Upper lobe of right lung (tissue), 1 donor: ENCODE measurements at regions not wholly inside any gene's neighbourhood (a gene's known extent, or its start where the extent isn't known, plus 50 kb on each side); places are given as distances from the start of the nearest gene placed in this dataset.

Experiments used
- ATAC-seq: fragments of 200-7000 bp; cut with Tn5 transposase; one replicate; pipeline ENCODE4 v1.9.1; 2020; ENCODE audit warnings: mild to moderate bottlenecking, moderate library complexity
- DNase-seq: peaks from one replicate; pipeline ENCODE4 v3.0.0-alpha.2; 2020
- H3K27ac ChIP-seq: fragments of 200-600 bp; one replicate; pipeline ENCODE4 v1.8.0; 2022
- H3K27me3 ChIP-seq: fragments of 200-600 bp; one replicate; pipeline ENCODE4 v1.8.0; 2022; ENCODE audit warnings: mild to moderate bottlenecking
- H3K36me3 ChIP-seq: fragments of 200-600 bp; one replicate; pipeline ENCODE4 v1.8.0; 2022
- H3K4me1 ChIP-seq: fragments of 200-600 bp; one replicate; pipeline ENCODE4 v1.8.0; 2022
- H3K4me3 ChIP-seq: fragments of 200-600 bp; one replicate; pipeline ENCODE4 v1.8.0; 2022; ENCODE audit warnings: mild to moderate bottlenecking
- H3K9me3 ChIP-seq: fragments of 200-600 bp; one replicate; pipeline ENCODE4 v1.8.0; 2022
- CTCF ChIP-seq: fragments of 200-600 bp; IDR thresholded peaks from one replicate; pipeline ENCODE4 v1.8.0; 2022; ENCODE audit warnings: antibody characterized with exemption
- intact Hi-C: fragments of 100-400 bp; cut with DNase I; formaldehyde crosslinking; loops from one replicate; pipeline ENCODE4 v1.11.0; 2022
- donor health status: DM: no; HTN: yes; CAD: no; lungs with severe emphysema.

DNA sequence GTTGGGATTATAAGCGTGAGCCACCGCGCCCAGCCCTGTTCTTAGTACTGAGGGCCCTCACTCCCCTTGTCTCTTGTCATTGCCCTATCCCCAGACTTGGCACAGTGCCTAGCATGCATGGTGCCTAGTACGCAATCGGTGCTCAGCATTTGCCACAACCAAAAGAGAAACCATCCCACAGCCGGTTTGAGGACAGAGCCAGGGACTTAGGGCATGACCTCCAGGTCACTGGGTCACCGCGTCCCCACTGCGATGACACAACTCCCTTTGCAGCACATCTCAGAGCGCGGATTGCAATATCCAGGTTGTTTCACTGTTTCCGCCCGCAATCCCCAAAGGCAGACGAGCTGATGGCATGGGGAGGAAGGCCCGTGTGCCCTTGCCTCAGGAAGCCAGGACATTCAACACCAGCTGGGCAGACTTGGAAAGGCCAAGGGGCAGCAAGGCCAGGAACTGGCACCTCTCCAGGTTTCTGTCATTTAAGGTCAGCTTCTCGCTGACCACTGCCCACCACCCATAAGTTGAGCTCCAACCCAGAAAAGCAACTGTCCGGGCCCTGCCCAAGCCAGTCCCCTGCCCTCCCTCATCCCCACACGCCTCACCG lies 274.5 kb downstream of the MRTFB start:
- Histone ChIP-seq H3K27ac (no peak overlapping the region), H3K36me3 (no peaks in the 10 kb centered on the region), H3K9me3 (no peaks in the 10 kb centered on the region), H3K27me3 (no peaks in the 10 kb centered on the region), H3K4me1 (no peaks in the 10 kb centered on the region), H3K4me3 (no peak overlapping the region)
- ATAC-seq, result peak; percentile 75
- intact Hi-C loops, result no loop called here
- DNase-seq, result no peak
- TF ChIP-seq CTCF, result no peak

DNA sequence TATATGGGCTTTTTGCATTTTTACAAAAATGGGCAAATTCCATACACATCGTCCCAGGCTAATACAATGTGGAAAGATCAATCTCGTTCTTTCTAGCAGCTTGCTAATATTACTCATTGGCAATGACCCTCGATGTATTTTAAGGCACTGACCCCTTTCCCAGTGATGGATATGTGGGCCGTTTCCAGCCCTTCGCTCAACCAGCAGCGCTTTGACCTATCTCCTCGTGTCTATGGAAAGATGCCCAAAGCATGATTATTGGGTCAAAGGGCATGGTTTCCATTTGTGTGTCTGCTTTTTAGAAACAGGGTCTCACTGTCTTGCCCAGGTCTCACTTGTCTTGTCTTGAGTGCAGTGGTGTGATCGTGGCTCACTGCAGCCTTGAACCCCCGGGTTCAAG lies 273.8 kb downstream of the MRTFB start:
- no peak overlapping the region for H3K27ac ChIP-seq
- no peaks in the 10 kb centered on the region for H3K4me1 ChIP-seq
- no peak for TF ChIP-seq CTCF
- no peaks in the 10 kb centered on the region for H3K9me3 ChIP-seq
- no peak overlapping the region for H3K4me3 ChIP-seq
- DNase-seq (no peak), ATAC-seq (no peak)
- H3K36me3 ChIP-seq, result no peaks in the 10 kb centered on the region
- intact Hi-C loops, result no loop called here
- no peaks in the 10 kb centered on the region for H3K27me3 ChIP-seq

- ATAC-seq (no peak), DNase-seq (no peak)
- Histone ChIP-seq H3K4me1 (no peaks in the 10 kb centered on the region), H3K27me3 (no peaks in the 10 kb centered on the region), H3K4me3 (no peak overlapping the region), H3K27ac (no peak overlapping the region), H3K36me3 (no peaks in the 10 kb centered on the region), H3K9me3 (no peaks in the 10 kb centered on the region)
- no peak for TF ChIP-seq CTCF
- intact Hi-C loops, result no loop called here
These were observed 273.2 kb downstream of the MRTFB start for GRCh38 chr16:14344292-14344691.

GRCh38 chr16:14341324-14342225 lies 270.5 kb downstream of the MRTFB start:
- intact Hi-C loops, result no loop called here
- H3K4me3 ChIP-seq, result no peak overlapping the region
- peaks cover 7% of the 10 kb centered on the region for H3K4me1 ChIP-seq
- ATAC-seq, result no peak
- no peak overlapping the region for H3K27ac ChIP-seq
- no peak for DNase-seq
- H3K27me3 ChIP-seq, result no peaks in the 10 kb centered on the region
- no peak for TF ChIP-seq CTCF
- H3K36me3 ChIP-seq, result no peaks in the 10 kb centered on the region
- H3K9me3 ChIP-seq, result no peaks in the 10 kb centered on the region

DNA sequence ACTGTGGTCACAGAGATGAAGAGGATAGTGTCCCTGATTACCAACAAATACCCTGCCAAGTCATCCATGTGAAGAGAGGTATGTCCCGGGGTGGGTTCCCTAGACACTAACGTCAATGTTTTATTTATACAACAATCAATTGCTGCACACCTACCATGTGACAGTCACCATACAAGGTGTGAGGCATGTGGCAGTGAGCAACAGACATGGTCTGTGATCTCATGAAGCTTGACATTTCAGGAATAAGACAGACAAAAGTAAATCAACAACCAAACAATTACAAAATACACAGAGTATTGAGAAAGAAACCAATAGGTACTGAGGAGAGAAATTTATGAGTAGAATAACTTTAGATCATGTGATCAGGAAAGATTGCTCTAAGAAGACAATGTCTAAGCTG lies 268.6 kb downstream of the MRTFB start:
- intact Hi-C loops, result no loop called here
- H3K36me3 ChIP-seq, result no peaks in the 10 kb centered on the region
- no peak for TF ChIP-seq CTCF

More for the DNA sequence above, 268.6 kb downstream of the MRTFB start:
- Histone ChIP-seq H3K4me3 (no peak overlapping the region), H3K27ac (no peak overlapping the region), H3K9me3 (no peaks in the 10 kb centered on the region), H3K27me3 (no peaks in the 10 kb centered on the region), H3K4me1 (peaks cover 7% of the 10 kb centered on the region)
- DNase-seq (no peak), ATAC-seq (no peak)
